ENCODE measurements at regions not wholly inside any gene's neighbourhood (a gene's known extent, or its start where the extent isn't known, plus 50 kb on each side); places are given as distances from the start of the nearest gene placed in this dataset.

DNA sequence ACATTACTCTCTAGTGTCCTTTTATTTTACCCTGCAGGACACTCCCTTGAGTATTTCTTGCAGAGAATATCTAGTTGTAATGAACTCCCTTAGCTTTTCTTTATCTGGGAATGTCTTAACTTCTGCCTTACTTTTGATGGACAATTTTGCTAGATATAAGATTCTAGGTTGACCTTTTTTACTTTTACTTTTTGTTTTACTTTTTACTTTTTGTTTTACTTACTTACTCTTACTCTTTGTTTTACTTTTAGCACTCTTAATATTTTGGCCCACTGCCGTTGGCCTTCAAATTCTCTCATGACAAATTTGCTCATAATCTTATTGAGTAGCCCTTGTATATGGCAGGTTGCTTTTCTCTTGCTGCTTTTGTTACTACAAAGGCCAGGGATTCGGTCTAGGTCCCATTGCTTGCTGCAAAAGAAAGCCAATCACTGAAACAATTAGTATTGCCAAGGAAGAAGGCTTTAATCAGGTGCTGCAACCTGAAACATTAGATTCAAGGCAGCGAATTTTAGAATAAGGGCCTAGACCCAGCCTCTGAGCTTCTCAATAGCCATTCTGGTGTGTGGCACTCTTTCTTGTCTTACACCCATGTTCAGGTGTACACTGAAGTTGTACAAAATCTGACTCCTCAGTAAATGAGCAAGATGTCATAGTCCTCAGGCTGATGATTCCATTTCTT is 137.0 kb downstream of the TES start:
- Histone ChIP-seq H3K36me3 (ENCODE audit: control insufficient read depth in 1 of 2, insufficient read depth in 2 of 2, low read length in 2 of 2) (no peaks in the 10 kb centered on the region), H3K4me3 (ENCODE audit: low read depth in 1 of 2, low read length in 2 of 2) (no peak overlapping the region), H3K27ac (ENCODE audit: low read length) (no peak overlapping the region), H3K9me3 (ENCODE audit: control insufficient read depth in 1 of 2, low read length in 2 of 2) (no peaks in the 10 kb centered on the region), H3K4me1 (ENCODE audit: control insufficient read depth in 1 of 2, insufficient read depth in 2 of 2, low read length in 2 of 2) (no peaks in the 10 kb centered on the region), H3K27me3 (ENCODE audit: low read depth, low read length) (no peaks in the 10 kb centered on the region)

DNA sequence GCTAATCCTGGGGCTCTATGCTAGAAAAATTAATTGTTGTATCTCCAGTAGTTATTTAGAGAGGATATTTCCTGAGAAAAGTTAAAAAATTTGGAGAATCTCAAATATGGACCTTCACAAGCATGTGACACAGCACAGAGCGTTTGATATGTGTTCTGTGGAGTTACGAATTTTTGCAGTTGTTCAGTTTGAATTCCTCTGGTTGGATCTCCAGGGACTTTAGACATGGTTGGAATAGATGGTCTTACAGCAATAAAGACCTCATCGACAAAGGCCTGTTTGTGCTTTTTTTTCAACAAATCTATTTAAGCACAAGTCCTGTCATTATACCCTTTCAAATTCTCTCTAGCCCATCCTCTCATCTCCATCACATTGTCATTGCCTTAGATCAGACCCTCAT is 138.0 kb downstream of the TES start:
- Histone ChIP-seq H3K4me3 (ENCODE audit: low read depth in 1 of 2, low read length in 2 of 2) (no peak overlapping the region), H3K36me3 (ENCODE audit: control insufficient read depth in 1 of 2, insufficient read depth in 2 of 2, low read length in 2 of 2) (no peaks in the 10 kb centered on the region), H3K9me3 (ENCODE audit: control insufficient read depth in 1 of 2, low read length in 2 of 2) (no peaks in the 10 kb centered on the region), H3K27ac (ENCODE audit: low read length) (no peak overlapping the region), H3K27me3 (ENCODE audit: low read depth, low read length) (no peaks in the 10 kb centered on the region), H3K4me1 (ENCODE audit: control insufficient read depth in 1 of 2, insufficient read depth in 2 of 2, low read length in 2 of 2) (no peaks in the 10 kb centered on the region)

DNA sequence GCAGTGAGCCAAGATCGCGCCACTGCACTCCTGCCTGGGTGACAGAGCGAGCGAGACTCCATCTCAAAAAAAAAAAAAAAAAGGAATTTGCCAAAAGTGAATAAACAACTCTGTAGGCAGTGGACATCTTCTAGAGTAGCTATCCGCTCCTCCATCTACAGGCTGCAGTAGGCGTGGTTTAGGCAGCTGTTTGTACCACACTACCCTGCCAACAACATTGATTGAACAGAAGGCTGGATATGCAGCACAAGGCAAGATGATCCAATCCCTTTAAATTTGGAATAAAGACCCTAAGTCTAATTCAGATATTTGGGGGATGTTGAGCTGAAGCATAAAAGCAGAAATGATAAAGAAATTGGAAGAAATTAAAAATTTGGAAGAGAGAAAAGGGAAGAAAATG is 141.6 kb downstream of the TES start:
- no peak overlapping the region for H3K27ac ChIP-seq (ENCODE audit: low read length)
- no peaks in the 10 kb centered on the region for H3K9me3 ChIP-seq (ENCODE audit: control insufficient read depth in 1 of 2, low read length in 2 of 2)
- H3K36me3 ChIP-seq (ENCODE audit: control insufficient read depth in 1 of 2, insufficient read depth in 2 of 2, low read length in 2 of 2), result no peaks in the 10 kb centered on the region
- H3K4me1 ChIP-seq (ENCODE audit: control insufficient read depth in 1 of 2, insufficient read depth in 2 of 2, low read length in 2 of 2), result peaks cover 21 to 28% of the 10 kb centered on the region in 2 donors
- H3K4me3 ChIP-seq (ENCODE audit: low read depth in 1 of 2, low read length in 2 of 2), result no peak overlapping the region
- H3K27me3 ChIP-seq (ENCODE audit: low read depth, low read length), result no peaks in the 10 kb centered on the region

GRCh38 chr7:116353647-116354046 is 143.3 kb downstream of the TES start:
- Histone ChIP-seq H3K27ac (ENCODE audit: low read length) (peak overlapping the region; percentile 86), H3K4me1 (ENCODE audit: control insufficient read depth in 1 of 2, insufficient read depth in 2 of 2, low read length in 2 of 2) (peaks cover 27 to 33% of the 10 kb centered on the region in 2 donors), H3K9me3 (ENCODE audit: control insufficient read depth in 1 of 2, low read length in 2 of 2) (no peaks in the 10 kb centered on the region), H3K4me3 (ENCODE audit: low read depth in 1 of 2, low read length in 2 of 2) (peak overlapping the region in 1 of 2 donors; percentile 48), H3K27me3 (ENCODE audit: low read depth, low read length) (no peaks in the 10 kb centered on the region), H3K36me3 (ENCODE audit: control insufficient read depth in 1 of 2, insufficient read depth in 2 of 2, low read length in 2 of 2) (no peaks in the 10 kb centered on the region)

- Histone ChIP-seq H3K4me1 (ENCODE audit: control insufficient read depth in 1 of 2, insufficient read depth in 2 of 2, low read length in 2 of 2) (peaks cover 27 to 33% of the 10 kb centered on the region in 2 donors), H3K36me3 (ENCODE audit: control insufficient read depth in 1 of 2, insufficient read depth in 2 of 2, low read length in 2 of 2) (no peaks in the 10 kb centered on the region), H3K4me3 (ENCODE audit: low read depth in 1 of 2, low read length in 2 of 2) (peak overlapping the region in 1 of 2 donors; percentile 48), H3K9me3 (ENCODE audit: control insufficient read depth in 1 of 2, low read length in 2 of 2) (no peaks in the 10 kb centered on the region), H3K27ac (ENCODE audit: low read length) (peak overlapping the region; percentile 86), H3K27me3 (ENCODE audit: low read depth, low read length) (no peaks in the 10 kb centered on the region)
Measured at GRCh38 chr7:116354171-116354545, 143.8 kb downstream of the TES start.

GRCh38 chr7:116354546-116355423 is 144.4 kb downstream of the TES start:
- Histone ChIP-seq H3K27me3 (ENCODE audit: low read depth, low read length) (no peaks in the 10 kb centered on the region), H3K36me3 (ENCODE audit: control insufficient read depth in 1 of 2, insufficient read depth in 2 of 2, low read length in 2 of 2) (no peaks in the 10 kb centered on the region), H3K9me3 (ENCODE audit: control insufficient read depth in 1 of 2, low read length in 2 of 2) (no peaks in the 10 kb centered on the region), H3K4me1 (ENCODE audit: control insufficient read depth in 1 of 2, insufficient read depth in 2 of 2, low read length in 2 of 2) (peaks cover 27 to 33% of the 10 kb centered on the region in 2 donors), H3K4me3 (ENCODE audit: low read depth in 1 of 2, low read length in 2 of 2) (peak overlapping the region; percentile 18 to 48), H3K27ac (ENCODE audit: low read length) (peak overlapping the region; percentile 86)

DNA sequence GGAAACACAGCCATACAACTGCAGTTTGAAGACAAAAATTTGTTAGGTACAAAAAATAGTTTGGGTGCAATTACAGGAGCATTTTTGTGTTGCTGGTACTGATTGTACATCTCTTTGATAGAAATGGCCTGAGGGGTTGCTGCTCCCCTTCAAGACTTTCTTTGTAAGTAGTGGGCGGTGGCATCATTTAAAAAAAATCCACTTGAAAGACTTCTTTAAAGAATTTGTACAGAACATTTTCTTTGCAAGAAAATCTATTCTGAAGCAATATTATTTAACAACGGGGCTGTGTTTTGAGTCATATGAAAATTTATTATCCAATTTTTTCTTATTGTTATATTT is 144.1 kb upstream of the CAV2 start:
- H3K9me3 ChIP-seq (ENCODE audit: control insufficient read depth in 1 of 2, low read length in 2 of 2), result no peaks in the 10 kb centered on the region
- H3K4me3 ChIP-seq (ENCODE audit: low read depth in 1 of 2, low read length in 2 of 2), result peak overlapping the region in 1 of 2 donors; percentile 48
- H3K4me1 ChIP-seq (ENCODE audit: control insufficient read depth in 1 of 2, insufficient read depth in 2 of 2, low read length in 2 of 2), result peaks cover 27 to 33% of the 10 kb centered on the region in 2 donors
- H3K27ac ChIP-seq (ENCODE audit: low read length), result peak overlapping the region; percentile 86
- no peaks in the 10 kb centered on the region for H3K36me3 ChIP-seq (ENCODE audit: control insufficient read depth in 1 of 2, insufficient read depth in 2 of 2, low read length in 2 of 2)
- H3K27me3 ChIP-seq (ENCODE audit: low read depth, low read length), result no peaks in the 10 kb centered on the region

DNA sequence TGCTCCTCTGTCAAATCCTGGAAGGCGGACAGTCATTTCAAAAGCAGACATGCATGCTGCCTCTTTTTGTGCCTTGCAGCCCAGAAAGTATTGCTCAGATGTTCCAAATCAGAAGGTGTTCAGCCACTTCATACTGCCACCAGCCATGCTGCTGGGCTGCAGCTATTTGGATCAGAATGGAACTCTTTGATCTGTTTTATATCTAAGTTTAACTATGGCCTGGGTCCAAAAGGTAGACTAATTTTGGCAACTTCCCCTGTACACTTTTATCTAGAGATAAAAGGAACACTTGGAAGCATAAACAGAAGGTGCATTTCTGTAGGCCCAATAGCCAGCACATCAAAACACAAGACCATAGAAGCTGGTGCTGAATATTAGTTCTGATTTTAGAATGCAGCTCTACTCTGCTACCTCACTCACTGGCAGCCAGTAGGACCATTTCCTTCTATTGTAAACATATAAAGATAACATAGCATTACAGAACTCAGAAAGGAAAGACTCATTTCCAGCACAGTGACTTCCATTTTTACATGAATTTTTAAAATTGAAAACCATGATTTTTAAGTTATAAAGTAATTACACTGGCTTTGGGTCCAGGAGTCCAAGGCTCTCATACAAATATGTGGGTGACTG is 143.1 kb upstream of the CAV2 start:
- Histone ChIP-seq H3K9me3 (ENCODE audit: control insufficient read depth in 1 of 2, low read length in 2 of 2) (no peaks in the 10 kb centered on the region), H3K27me3 (ENCODE audit: low read depth, low read length) (no peaks in the 10 kb centered on the region), H3K27ac (ENCODE audit: low read length) (peak overlapping the region; percentile 86), H3K4me3 (ENCODE audit: low read depth in 1 of 2, low read length in 2 of 2) (no peak overlapping the region), H3K4me1 (ENCODE audit: control insufficient read depth in 1 of 2, insufficient read depth in 2 of 2, low read length in 2 of 2) (peaks cover 27 to 33% of the 10 kb centered on the region in 2 donors), H3K36me3 (ENCODE audit: control insufficient read depth in 1 of 2, insufficient read depth in 2 of 2, low read length in 2 of 2) (no peaks in the 10 kb centered on the region)

- Histone ChIP-seq H3K9me3 (ENCODE audit: control insufficient read depth in 1 of 2, low read length in 2 of 2) (no peaks in the 10 kb centered on the region), H3K27me3 (ENCODE audit: low read depth, low read length) (no peaks in the 10 kb centered on the region), H3K36me3 (ENCODE audit: control insufficient read depth in 1 of 2, insufficient read depth in 2 of 2, low read length in 2 of 2) (no peaks in the 10 kb centered on the region), H3K4me1 (ENCODE audit: control insufficient read depth in 1 of 2, insufficient read depth in 2 of 2, low read length in 2 of 2) (peaks cover 27 to 33% of the 10 kb centered on the region in 2 donors), H3K27ac (ENCODE audit: low read length) (peak overlapping the region; percentile 86), H3K4me3 (ENCODE audit: low read depth in 1 of 2, low read length in 2 of 2) (no peak overlapping the region)
Measured at GRCh38 chr7:116356979-116357378, 142.6 kb upstream of the CAV2 start.

DNA sequence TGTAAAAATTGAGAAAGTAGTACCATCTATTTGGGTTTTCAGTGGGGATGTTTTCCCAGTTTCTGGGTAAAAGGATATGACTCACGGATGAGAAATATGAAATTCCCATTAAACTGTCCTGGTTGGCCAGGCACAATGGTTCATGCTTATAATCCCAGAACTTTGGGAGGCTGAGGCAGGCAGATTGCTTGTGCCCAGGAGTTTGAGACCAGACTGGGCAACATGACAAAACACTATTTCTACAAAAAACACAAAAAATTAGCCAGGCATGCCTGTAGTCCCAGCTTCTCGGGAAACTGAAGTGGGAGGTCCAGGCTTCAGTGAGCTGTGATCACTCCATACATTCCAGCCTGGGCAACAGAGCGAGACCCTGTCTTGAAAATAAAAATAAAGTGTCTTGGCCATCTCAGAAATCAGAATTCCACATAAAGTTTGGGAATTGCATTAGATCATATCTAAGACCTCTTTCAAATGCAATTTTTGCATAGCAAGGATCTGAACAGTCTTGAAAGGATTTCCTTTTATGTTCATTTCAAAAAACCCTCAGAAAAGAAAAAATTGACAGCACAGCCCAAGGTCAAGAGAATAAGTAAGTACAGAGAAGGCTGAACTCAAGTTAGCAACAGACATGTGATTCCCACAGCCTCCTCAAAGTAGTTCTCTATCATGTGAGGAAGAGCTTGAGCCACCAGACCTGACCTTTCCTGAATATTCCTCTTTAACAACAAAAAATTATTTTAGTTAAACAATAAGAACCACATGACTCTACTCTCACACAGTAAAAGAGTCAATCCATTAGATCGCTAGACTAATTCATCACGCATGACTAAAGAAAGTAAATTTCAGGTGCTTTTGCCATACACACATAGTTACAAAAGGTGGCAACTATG is 141.5 kb upstream of the CAV2 start:
- Histone ChIP-seq H3K4me3 (ENCODE audit: low read depth in 1 of 2, low read length in 2 of 2) (no peak overlapping the region), H3K4me1 (ENCODE audit: control insufficient read depth in 1 of 2, insufficient read depth in 2 of 2, low read length in 2 of 2) (peaks cover 27 to 33% of the 10 kb centered on the region in 2 donors), H3K27ac (ENCODE audit: low read length) (peak overlapping the region; percentile 86)

More for the DNA sequence above, 141.5 kb upstream of the CAV2 start:
- Histone ChIP-seq H3K27me3 (ENCODE audit: low read depth, low read length) (no peaks in the 10 kb centered on the region), H3K36me3 (ENCODE audit: control insufficient read depth in 1 of 2, insufficient read depth in 2 of 2, low read length in 2 of 2) (no peaks in the 10 kb centered on the region), H3K9me3 (ENCODE audit: control insufficient read depth in 1 of 2, low read length in 2 of 2) (no peaks in the 10 kb centered on the region)
